Spleen (tissue), 7 donors: ENCODE measurements at regions not wholly inside any gene's neighbourhood (a gene's known extent, or its start where the extent isn't known, plus 50 kb on each side); places are given as distances from the start of the nearest gene placed in this dataset.

ENCODE experiments used
- POLR2A ChIP-seq, 3 donors: fragments of 450-650 bp; IDR thresholded peaks; one replicate each; pipeline ENCODE4 v1.5.1; 2017; ENCODE audit warnings: antibody characterized with exemption in 3 of 3, mild to moderate bottlenecking in 1 of 3
- POLR2AphosphoS5 ChIP-seq, 3 donors: sonication (generic); formaldehyde crosslinking; IDR thresholded peaks; one replicate each; pipeline ENCODE4 v1.5.1; 2017; ENCODE audit warnings: antibody characterized with exemption in 3 of 3
- TF ChIP-seq, protein P1 (sequence below), 11 experiments: fragments of 200-600 bp in 7 of 11; fragments of 450-650 bp in 4 of 11; sonication (generic) in 4 of 11; IDR thresholded peaks in 8 of 11; conservative IDR thresholded peaks in 3 of 11; 1 replicate in 7 of 11; 2 replicates in 4 of 11; pipeline versions ENCODE4 v1.4.0 to v1.8.0; 2016 to 2021; ENCODE audit warnings: antibody characterized with exemption in 11 of 11, inconsistent platforms in 4 of 11, mild to moderate bottlenecking in 1 of 11
- donor health status: DM: no; HTN: no; CAD: no; lungs with moderate emphysema.
- donor health status: DM: no; HTN: no; CAD: no.
- donor health status: DM: no; HTN: no; CAD: no.

DNA sequence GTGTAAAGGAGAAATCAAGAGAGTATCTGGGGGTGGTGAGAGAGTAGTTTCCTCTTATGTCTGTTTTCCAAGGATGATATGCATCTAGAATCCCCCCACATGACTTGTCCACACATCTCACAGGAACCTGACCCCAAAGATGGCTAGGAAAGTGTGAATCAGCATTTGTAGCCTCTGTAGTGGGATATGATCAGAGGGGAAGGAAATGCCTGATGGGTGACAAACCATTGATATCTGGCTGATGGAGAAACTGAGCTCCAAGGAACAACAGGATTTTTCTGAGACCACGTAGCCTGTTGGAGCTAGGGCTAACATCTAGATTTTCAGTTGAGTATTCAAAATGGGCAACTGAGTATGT is 369.4 kb downstream of the DDX10 start:
- TF ChIP-seq, protein P1, sequence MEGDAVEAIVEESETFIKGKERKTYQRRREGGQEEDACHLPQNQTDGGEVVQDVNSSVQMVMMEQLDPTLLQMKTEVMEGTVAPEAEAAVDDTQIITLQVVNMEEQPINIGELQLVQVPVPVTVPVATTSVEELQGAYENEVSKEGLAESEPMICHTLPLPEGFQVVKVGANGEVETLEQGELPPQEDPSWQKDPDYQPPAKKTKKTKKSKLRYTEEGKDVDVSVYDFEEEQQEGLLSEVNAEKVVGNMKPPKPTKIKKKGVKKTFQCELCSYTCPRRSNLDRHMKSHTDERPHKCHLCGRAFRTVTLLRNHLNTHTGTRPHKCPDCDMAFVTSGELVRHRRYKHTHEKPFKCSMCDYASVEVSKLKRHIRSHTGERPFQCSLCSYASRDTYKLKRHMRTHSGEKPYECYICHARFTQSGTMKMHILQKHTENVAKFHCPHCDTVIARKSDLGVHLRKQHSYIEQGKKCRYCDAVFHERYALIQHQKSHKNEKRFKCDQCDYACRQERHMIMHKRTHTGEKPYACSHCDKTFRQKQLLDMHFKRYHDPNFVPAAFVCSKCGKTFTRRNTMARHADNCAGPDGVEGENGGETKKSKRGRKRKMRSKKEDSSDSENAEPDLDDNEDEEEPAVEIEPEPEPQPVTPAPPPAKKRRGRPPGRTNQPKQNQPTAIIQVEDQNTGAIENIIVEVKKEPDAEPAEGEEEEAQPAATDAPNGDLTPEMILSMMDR (IDR thresholded peaks at IDR 0.05 in 8 of 11, conservative IDR thresholded peaks at IDR 0.05 in 3 of 11), result no peak
- TF ChIP-seq POLR2AphosphoS5 (IDR thresholded peaks at IDR 0.05) (no peak), POLR2A (IDR thresholded peaks at IDR 0.05) (no peak)
